Activated CD8-positive, alpha-beta memory T cell treated with anti-CD3 and anti-CD28 coated beads, Interleukin-2, amount 10 ng/mL, durations not matched to agents 7 days and 5 days (primary cell): ENCODE measurements at regions not wholly inside any gene's neighbourhood (a gene's known extent, or its start where the extent isn't known, plus 50 kb on each side); places are given as distances from the start of the nearest gene placed in this dataset.

ENCODE experiments used
- ATAC-seq: fragments of 150-1000 bp; cut with Tn5 transposase; one replicate; pipeline ENCODE4 v1.10.0; 2021; ENCODE audit warnings: moderate library complexity
- CTCF ChIA-PET: fragments of 350-600 bp; sonication (Branson Sonifier 250); formaldehyde crosslinking; loops from one replicate; lab custom pipeline; 2021; ENCODE audit warnings: antibody characterized with exemption; lab: Charles Lee
- DNase-seq: peaks from one replicate; pipeline ENCODE4 v3.0.0-alpha.2; 2020
- H3K27ac Mint-ChIP-seq: one replicate; pipeline ENCODE4 v1.8.0; 2021; ENCODE audit warnings: mild to moderate bottlenecking, mixed read lengths
- H3K27me3 Mint-ChIP-seq: one replicate; pipeline ENCODE4 v1.8.0; 2021; ENCODE audit warnings: mixed read lengths
- H3K36me3 Mint-ChIP-seq: one replicate; pipeline ENCODE4 v1.8.0; 2021; ENCODE audit warnings: mild to moderate bottlenecking, mixed read lengths
- H3K4me1 Mint-ChIP-seq: one replicate; pipeline ENCODE4 v1.8.0; 2021; ENCODE audit warnings: mixed read lengths
- H3K4me3 Mint-ChIP-seq: one replicate; pipeline ENCODE4 v1.8.0; 2021; ENCODE audit warnings: mild to moderate bottlenecking, moderate library complexity, mixed read lengths
- H3K9me3 Mint-ChIP-seq: one replicate; pipeline ENCODE4 v1.8.0; 2022; ENCODE audit warnings: low read depth, mixed read lengths

GRCh38 chr12:28793581-28794151 lies 355.4 kb upstream of the FAR2 start:
- peaks cover 8% of the 10 kb centered on the region for H3K27me3 Mint-ChIP-seq
- CTCF ChIA-PET, result no interaction called here
- no peak overlapping the region for H3K4me3 Mint-ChIP-seq

GRCh38 chr12:28794211-28794610 lies 354.9 kb upstream of the FAR2 start:
- no peak overlapping the region for H3K4me3 Mint-ChIP-seq
- H3K4me1 Mint-ChIP-seq, result no peaks in the 10 kb centered on the region
- DNase-seq (no peak), ATAC-seq (no peak)
- H3K27ac Mint-ChIP-seq, result no peak overlapping the region
- no peaks in the 10 kb centered on the region for H3K36me3 Mint-ChIP-seq
- CTCF ChIA-PET, result no interaction called here
- no peaks in the 10 kb centered on the region for H3K9me3 Mint-ChIP-seq
- peaks cover 8% of the 10 kb centered on the region for H3K27me3 Mint-ChIP-seq

More at GRCh38 chr12:28793581-28794151, 355.4 kb upstream of the FAR2 start:
- Mint-ChIP-seq H3K27ac (no peak overlapping the region), H3K36me3 (no peaks in the 10 kb centered on the region), H3K4me1 (no peaks in the 10 kb centered on the region), H3K9me3 (no peaks in the 10 kb centered on the region)
- ATAC-seq (no peak), DNase-seq (no peak)

GRCh38 chr12:28794786-28795185 lies 354.3 kb upstream of the FAR2 start:
- Mint-ChIP-seq H3K27ac (no peak overlapping the region), H3K4me3 (no peak overlapping the region)
- no peak for ATAC-seq

GRCh38 chr12:28795311-28795710 lies 353.8 kb upstream of the FAR2 start:
- H3K27ac Mint-ChIP-seq, result no peak overlapping the region
- DNase-seq, result no peak
- H3K4me1 Mint-ChIP-seq, result no peaks in the 10 kb centered on the region
- CTCF ChIA-PET, result no interaction called here
- no peak for ATAC-seq
- no peak overlapping the region for H3K4me3 Mint-ChIP-seq
- H3K36me3 Mint-ChIP-seq, result no peaks in the 10 kb centered on the region
- H3K9me3 Mint-ChIP-seq, result no peaks in the 10 kb centered on the region
- peaks cover 10% of the 10 kb centered on the region for H3K27me3 Mint-ChIP-seq

More at GRCh38 chr12:28794786-28795185, 354.3 kb upstream of the FAR2 start:
- DNase-seq, result no peak
- CTCF ChIA-PET, result no interaction called here
- peaks cover 10% of the 10 kb centered on the region for H3K27me3 Mint-ChIP-seq
- no peaks in the 10 kb centered on the region for H3K4me1 Mint-ChIP-seq
- H3K36me3 Mint-ChIP-seq, result no peaks in the 10 kb centered on the region
- H3K9me3 Mint-ChIP-seq, result no peaks in the 10 kb centered on the region

- H3K27me3 Mint-ChIP-seq, result peaks cover 10% of the 10 kb centered on the region
- DNase-seq, result no peak
- H3K4me3 Mint-ChIP-seq, result no peak overlapping the region
- CTCF ChIA-PET, result no interaction called here
- H3K27ac Mint-ChIP-seq, result no peak overlapping the region
- no peaks in the 10 kb centered on the region for H3K4me1 Mint-ChIP-seq
- no peak for ATAC-seq
- H3K36me3 Mint-ChIP-seq, result no peaks in the 10 kb centered on the region
- no peaks in the 10 kb centered on the region for H3K9me3 Mint-ChIP-seq
Measured at GRCh38 chr12:28799348-28799747, 349.7 kb upstream of the FAR2 start.

GRCh38 chr12:28800129-28800528 lies 348.9 kb upstream of the FAR2 start:
- Mint-ChIP-seq H3K9me3 (no peaks in the 10 kb centered on the region), H3K36me3 (no peaks in the 10 kb centered on the region), H3K4me1 (no peaks in the 10 kb centered on the region), H3K27me3 (peaks cover 10% of the 10 kb centered on the region), H3K27ac (no peak overlapping the region), H3K4me3 (no peak overlapping the region)
- CTCF ChIA-PET, result no interaction called here
- DNase-seq (no peak), ATAC-seq (no peak)

GRCh38 chr12:28802706-28803438 lies 346.2 kb upstream of the FAR2 start:
- Mint-ChIP-seq H3K4me3 (no peak overlapping the region), H3K36me3 (no peaks in the 10 kb centered on the region), H3K4me1 (no peaks in the 10 kb centered on the region), H3K27ac (no peak overlapping the region), H3K27me3 (peaks cover 6% of the 10 kb centered on the region), H3K9me3 (no peaks in the 10 kb centered on the region)
- CTCF ChIA-PET, result no interaction called here
- ATAC-seq, result no peak
- no peak for DNase-seq

- no peak for ATAC-seq
- H3K27me3 Mint-ChIP-seq, result peaks cover 3% of the 10 kb centered on the region
- H3K36me3 Mint-ChIP-seq, result no peaks in the 10 kb centered on the region
- DNase-seq, result no peak
- H3K9me3 Mint-ChIP-seq, result no peaks in the 10 kb centered on the region
- no peak overlapping the region for H3K27ac Mint-ChIP-seq
- no peak overlapping the region for H3K4me3 Mint-ChIP-seq
- no peaks in the 10 kb centered on the region for H3K4me1 Mint-ChIP-seq
- CTCF ChIA-PET, result no interaction called here
Measured at GRCh38 chr12:28807535-28807934, 341.5 kb upstream of the FAR2 start.

- H3K4me1 Mint-ChIP-seq, result no peaks in the 10 kb centered on the region
Measured at GRCh38 chr12:28811457-28811856, 337.6 kb upstream of the FAR2 start.

GRCh38 chr12:28814246-28814645 lies 334.8 kb upstream of the FAR2 start:
- ATAC-seq (no peak), DNase-seq (no peak)
- no peak overlapping the region for H3K4me3 Mint-ChIP-seq
- H3K27me3 Mint-ChIP-seq, result peaks cover 3% of the 10 kb centered on the region
- no peaks in the 10 kb centered on the region for H3K9me3 Mint-ChIP-seq
- CTCF ChIA-PET, result no interaction called here
- no peak overlapping the region for H3K27ac Mint-ChIP-seq
- H3K36me3 Mint-ChIP-seq, result no peaks in the 10 kb centered on the region
- H3K4me1 Mint-ChIP-seq, result no peaks in the 10 kb centered on the region

More at GRCh38 chr12:28811457-28811856, 337.6 kb upstream of the FAR2 start:
- Mint-ChIP-seq H3K27ac (no peak overlapping the region), H3K4me3 (no peak overlapping the region), H3K27me3 (peaks cover 3% of the 10 kb centered on the region), H3K36me3 (no peaks in the 10 kb centered on the region), H3K9me3 (no peaks in the 10 kb centered on the region)
- CTCF ChIA-PET, result no interaction called here
- no peak for ATAC-seq
- no peak for DNase-seq

- Mint-ChIP-seq H3K27me3 (no peaks in the 10 kb centered on the region), H3K9me3 (no peaks in the 10 kb centered on the region), H3K36me3 (no peaks in the 10 kb centered on the region), H3K4me1 (no peaks in the 10 kb centered on the region), H3K4me3 (no peak overlapping the region), H3K27ac (no peak overlapping the region)
- CTCF ChIA-PET, result no interaction called here
- ATAC-seq, result no peak
- no peak for DNase-seq
Measured at GRCh38 chr12:28817524-28817923, 331.6 kb upstream of the FAR2 start.

- no peak overlapping the region for H3K4me3 Mint-ChIP-seq
- H3K36me3 Mint-ChIP-seq, result no peaks in the 10 kb centered on the region
- ATAC-seq (no peak), DNase-seq (no peak)
- H3K4me1 Mint-ChIP-seq, result no peaks in the 10 kb centered on the region
- H3K27ac Mint-ChIP-seq, result no peak overlapping the region
- no peaks in the 10 kb centered on the region for H3K27me3 Mint-ChIP-seq
- CTCF ChIA-PET, result no interaction called here
- H3K9me3 Mint-ChIP-seq, result no peaks in the 10 kb centered on the region
Measured at GRCh38 chr12:28824193-28824846, 324.8 kb upstream of the FAR2 start.

- DNase-seq, result no peak
- no peak for ATAC-seq
- no peaks in the 10 kb centered on the region for H3K4me1 Mint-ChIP-seq
- H3K27me3 Mint-ChIP-seq, result no peaks in the 10 kb centered on the region
- no peak overlapping the region for H3K27ac Mint-ChIP-seq
- CTCF ChIA-PET, result interaction anchor here (0.9 kb wide), 1 partner anchor 19 kb away, joined by 3 read pairs; no protein-coding TSS in a partner anchor
- no peaks in the 10 kb centered on the region for H3K9me3 Mint-ChIP-seq
- no peaks in the 10 kb centered on the region for H3K36me3 Mint-ChIP-seq
- H3K4me3 Mint-ChIP-seq, result no peak overlapping the region
Measured at GRCh38 chr12:28824849-28825248, 324.2 kb upstream of the FAR2 start.

- no peaks in the 10 kb centered on the region for H3K27me3 Mint-ChIP-seq
- CTCF ChIA-PET, result no interaction called here
Measured at GRCh38 chr12:28826766-28827165, 322.3 kb upstream of the FAR2 start.

More at GRCh38 chr12:28826766-28827165, 322.3 kb upstream of the FAR2 start:
- H3K27ac Mint-ChIP-seq, result no peak overlapping the region
- no peaks in the 10 kb centered on the region for H3K36me3 Mint-ChIP-seq
- H3K4me3 Mint-ChIP-seq, result no peak overlapping the region
- no peak for ATAC-seq
- H3K9me3 Mint-ChIP-seq, result no peaks in the 10 kb centered on the region
- H3K4me1 Mint-ChIP-seq, result no peaks in the 10 kb centered on the region
- no peak for DNase-seq
